PFSK-1 (cell line): ENCODE measurements at regions not wholly inside any gene's neighbourhood (a gene's known extent, or its start where the extent isn't known, plus 50 kb on each side); places are given as distances from the start of the nearest gene placed in this dataset.

Source experiments
- POLR2AphosphoS5 ChIP-seq: IDR thresholded peaks from 2 replicates; pipeline ENCODE4 v1.6.1; 2012; ENCODE audit warnings: low read depth, mild to moderate bottlenecking, control low read depth, low read length, moderate library complexity
- REST ChIP-seq, 2 experiments: IDR thresholded peaks; 2 replicates each; pipeline versions ENCODE4 v1.6.1 to v1.8.0; 2011 to 2012; ENCODE audit warnings: low read depth in 2 of 2, low read length in 2 of 2, control low read depth in 1 of 2, inconsistent platforms in 1 of 2, mild to moderate bottlenecking in 1 of 2, moderate library complexity in 1 of 2; ENCODE audit not compliant: insufficient read depth in 1 of 2
- SIN3A ChIP-seq: IDR thresholded peaks from 2 replicates; pipeline ENCODE4 v1.6.1; 2012; ENCODE audit warnings: mild to moderate bottlenecking, low read length, moderate library complexity, borderline replicate concordance; ENCODE audit not compliant: insufficient read depth
- TAF1 ChIP-seq: IDR thresholded peaks from 2 replicates; pipeline ENCODE4 v1.6.1; 2012; ENCODE audit warnings: low read length, control low read depth, borderline replicate concordance; ENCODE audit not compliant: insufficient read depth

- TF ChIP-seq SIN3A: no peak
- no peak for TF ChIP-seq POLR2AphosphoS5
- no peak for TF ChIP-seq REST (IDR thresholded peaks at IDR 0.05; ENCODE audit: insufficient read depth in 1 of 2, low read depth in 2 of 2, low read length in 2 of 2)
- TF ChIP-seq TAF1: no peak
Measured at GRCh38 chr22:47445716-47446290, 683.4 kb downstream of the TBC1D22A start.
